HepG2 (cell line): ENCODE measurements at regions not wholly inside any gene's neighbourhood (a gene's known extent, or its start where the extent isn't known, plus 50 kb on each side); places are given as distances from the start of the nearest gene placed in this dataset.

ENCODE experiments used
- ATAC-seq: fragments of 200-7000 bp; cut with Tn5 transposase; 3 replicates; pipeline ENCODE4 v1.9.1; 2020; ENCODE audit warnings: mild to moderate bottlenecking, moderate library complexity
- BruUV-seq: library from RNA; stranded (reverse); fragments of 400-500 nt; replicated peaks from 2 replicates; lab custom pipeline; 2021; lab: Mats Ljungman, UMichigan
- CTCF ChIA-PET: fragments of 300-600 bp; formaldehyde crosslinking; extraction: SDS; loops from one replicate; lab custom pipeline; 2021; ENCODE audit warnings: low total read pairs, inconsistent platforms, low intra/inter-chr PET ratio; lab: Yijun Ruan, JAX
- POLR2A ChIA-PET: fragments of 350-600 bp; sonication (Branson Sonifier 250); formaldehyde crosslinking; loops from one replicate; lab custom pipeline; 2020; ENCODE audit warnings: antibody characterized with exemption, inconsistent platforms; lab: Yijun Ruan, JAX
- DNase-seq: peaks from one replicate; pipeline ENCODE4 v3.0.0-alpha.2; 2015; ENCODE audit warnings: low spot score
- FAIRE-seq: peaks from 3 replicates; lab custom pipeline; 2011; peaks lifted over from hg19 to GRCh38; lab: Jason Lieb, UNC
- H2AFZ ChIP-seq: one replicate; pipeline ENCODE4 v1.6.1; 2011; ENCODE audit warnings: low read length, inconsistent platforms
- H3K27ac ChIP-seq: fragments of 300-600 bp; 3 replicates; pipeline ENCODE4 v1.8.0; 2011; ENCODE audit warnings: mixed run types, mild to moderate bottlenecking, mixed read lengths, low read length, inconsistent platforms; ENCODE audit not compliant: insufficient read depth; ENCODE audit errors: extremely low read length
- H3K27me3 ChIP-seq, 2 experiments: fragments of 200-600 bp in 1 of 2; 2 replicates in 1 of 2; 3 replicates in 1 of 2; pipeline versions ENCODE4 v1.6.0 to v1.8.0; 2011; ENCODE audit warnings: low read length in 2 of 2, mild to moderate bottlenecking in 2 of 2, moderate library complexity in 2 of 2, inconsistent platforms in 1 of 2; ENCODE audit not compliant: insufficient read depth in 2 of 2, control insufficient read depth in 1 of 2
- H3K36me3 ChIP-seq, 2 experiments: fragments of 200-600 bp in 1 of 2; replicated peaks in 1 of 2; 2 replicates in 1 of 2; 3 replicates in 1 of 2; pipeline versions ENCODE4 v1.5.1 to v1.8.0; 2011; ENCODE audit warnings: low read length in 2 of 2, inconsistent platforms in 1 of 2; ENCODE audit not compliant: insufficient read depth in 2 of 2, control insufficient read depth in 1 of 2
- H3K4me1 ChIP-seq: 2 replicates; pipeline ENCODE4 v1.5.1; 2012; ENCODE audit warnings: low read length, inconsistent platforms; ENCODE audit not compliant: insufficient read depth
- H3K4me2 ChIP-seq: 2 replicates; pipeline ENCODE4 v1.6.0; 2011; ENCODE audit warnings: low read depth, low read length, inconsistent platforms
- H3K4me3 ChIP-seq, 3 experiments: fragments of 200-600 bp in 1 of 3; sonication (generic), shearing (Covaris generic) in 1 of 3; replicated peaks in 1 of 3; 2 replicates each; pipeline ENCODE4 v1.5.1; 2011 to 2016; ENCODE audit warnings: low read length in 3 of 3, inconsistent platforms in 2 of 3, low read depth in 2 of 3, mild to moderate bottlenecking in 2 of 3, control low read depth in 1 of 3, mixed read lengths in 1 of 3; ENCODE audit not compliant: insufficient read depth in 1 of 3
- H3K79me2 ChIP-seq: one replicate; pipeline ENCODE4 v1.6.1; 2011; ENCODE audit warnings: low read length, inconsistent platforms; ENCODE audit not compliant: insufficient read depth
- H3K9ac ChIP-seq: 2 replicates; pipeline ENCODE4 v1.6.0; 2011; ENCODE audit warnings: mild to moderate bottlenecking, low read depth, low read length, inconsistent platforms; ENCODE audit not compliant: insufficient read depth
- H3K9me3 ChIP-seq: 2 replicates; pipeline ENCODE4 v1.5.1; 2012; ENCODE audit warnings: mild to moderate bottlenecking, low read length
- H4K20me1 ChIP-seq: 2 replicates; pipeline ENCODE4 v1.6.0; 2011; ENCODE audit warnings: inconsistent platforms, mild to moderate bottlenecking, low read length, moderate library complexity; ENCODE audit not compliant: insufficient read depth
- DMAP1 ChIP-seq: IDR thresholded peaks from 2 replicates; pipeline ENCODE4 v1.6.1; 2016
- NFE2L1 ChIP-seq: sonication (generic); formaldehyde crosslinking; IDR thresholded peaks from 2 replicates; pipeline ENCODE4 v1.4.0; 2020; ENCODE audit warnings: missing genetic modification reagents, mild to moderate bottlenecking, borderline replicate concordance
- SOX5 ChIP-seq: IDR thresholded peaks from 2 replicates; pipeline ENCODE4 v1.6.1; 2016; ENCODE audit warnings: borderline replicate concordance
- TP53 ChIP-seq: sonication (generic); formaldehyde crosslinking; conservative IDR thresholded peaks from 2 replicates; pipeline ENCODE4 v1.4.0; 2020; ENCODE audit warnings: missing genetic modification reagents
- ZNF12 ChIP-seq: sonication (generic); formaldehyde crosslinking; IDR thresholded peaks from 2 replicates; pipeline ENCODE4 v1.5.0; 2020; ENCODE audit warnings: missing genetic modification reagents
- ZNF235 ChIP-seq: sonication (generic); formaldehyde crosslinking; IDR thresholded peaks from 2 replicates; pipeline ENCODE4 v1.8.1; 2023; ENCODE audit warnings: mild to moderate bottlenecking, missing genetic modification reagents, borderline replicate concordance
- ZNF362 ChIP-seq: sonication (generic); formaldehyde crosslinking; IDR thresholded peaks from 2 replicates; pipeline ENCODE4 v1.4.0; 2020; ENCODE audit warnings: missing genetic modification reagents, mild to moderate bottlenecking, borderline replicate concordance
- WGBS: methylation state at CpG from one replicate; pipeline ENCODE4 v1.1.6; 2017; ENCODE audit warnings: low lambda C conversion rate; 5-methylcytosine and 5-hydroxymethylcytosine counted together
- in situ Hi-C: cut with HindIII; loops from 2 replicates; pipeline ENCODE4 v1.10.0; 2017; ENCODE audit warnings: low pct_unique_long_range_greater_than_20kb; ENCODE audit not compliant: extremely low pct_ligation_motif_present
- intact Hi-C: fragments of 100-400 bp; cut with micrococcal nuclease; formaldehyde crosslinking; loops from one replicate; pipeline ENCODE4 v1.10.0; 2022; ENCODE audit not compliant: unreplicated experiment
- TF ChIP-seq, protein P1 (sequence below): sonication (generic); formaldehyde crosslinking; IDR thresholded peaks from 2 replicates; pipeline ENCODE4 v1.4.0; 2020; ENCODE audit warnings: mild to moderate bottlenecking, low read depth, missing genetic modification reagents
- TF ChIP-seq, protein P2 (sequence below): sonication (generic); formaldehyde crosslinking; IDR thresholded peaks from 2 replicates; pipeline ENCODE4 v1.4.0; 2020; ENCODE audit warnings: missing genetic modification reagents
- TF ChIP-seq, protein P3 (sequence below), 2 experiments: fragments of 450-650 bp in 1 of 2; sonication (generic) in 1 of 2; formaldehyde crosslinking; IDR thresholded peaks; 2 replicates each; pipeline versions ENCODE4 v1.5.0 to v1.8.0; 2020 to 2022; ENCODE audit warnings: mild to moderate bottlenecking in 1 of 2, missing genetic modification reagents in 1 of 2

GRCh38 chr2:185381631-185382030 is 357.0 kb upstream of the FSIP2 start:
- no peak for ATAC-seq
- no TSS peak for BruUV-seq
- intact Hi-C loops = no loop called here
- H3K27ac ChIP-seq = no peak overlapping the region
- in situ Hi-C loops = no loop called here
- H3K9ac ChIP-seq = no peak overlapping the region
- no peaks in the 10 kb centered on the region for H3K36me3 ChIP-seq
- no peak for FAIRE-seq
- TF ChIP-seq ZNF362 (CRISPR knock-in tag) (no peak), NFE2L1 (CRISPR knock-in tag) (no peak), ZNF235 (CRISPR knock-in tag) (no peak)
- TF ChIP-seq, protein P1, sequence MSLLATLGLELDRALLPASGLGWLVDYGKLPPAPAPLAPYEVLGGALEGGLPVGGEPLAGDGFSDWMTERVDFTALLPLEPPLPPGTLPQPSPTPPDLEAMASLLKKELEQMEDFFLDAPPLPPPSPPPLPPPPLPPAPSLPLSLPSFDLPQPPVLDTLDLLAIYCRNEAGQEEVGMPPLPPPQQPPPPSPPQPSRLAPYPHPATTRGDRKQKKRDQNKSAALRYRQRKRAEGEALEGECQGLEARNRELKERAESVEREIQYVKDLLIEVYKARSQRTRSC (CRISPR knock-in tag) = no peak
- H3K4me2 ChIP-seq = no peak overlapping the region
- no peaks in the 10 kb centered on the region for H4K20me1 ChIP-seq
- H3K79me2 ChIP-seq = no peaks in the 10 kb centered on the region
- H3K4me1 ChIP-seq = no peaks in the 10 kb centered on the region
- no peak for DNase-seq
- H3K27me3 ChIP-seq = no peaks in the 10 kb centered on the region
- H2AFZ ChIP-seq = no peak overlapping the region
- WGBS = 0% methylated on average over 1 of the region's 1 CpG
- no peak overlapping the region for H3K4me3 ChIP-seq
- ChIA-PET CTCF (no interaction called here), POLR2A (no interaction called here)
- H3K9me3 ChIP-seq = no peaks in the 10 kb centered on the region

GRCh38 chr2:185384822-185385560 is 353.6 kb upstream of the FSIP2 start:
- 7% methylated on average over 2 of the region's 2 CpGs for WGBS
- ChIA-PET CTCF (no interaction called here), POLR2A (no interaction called here)
- H3K4me2 ChIP-seq = no peak overlapping the region
- no peaks in the 10 kb centered on the region for H3K36me3 ChIP-seq
- ATAC-seq (no peak), DNase-seq (no peak), FAIRE-seq (no peak)
- H3K9ac ChIP-seq = no peak overlapping the region
- intact Hi-C loops (no loop called here), in situ Hi-C loops (no loop called here)
- no peaks in the 10 kb centered on the region for H3K79me2 ChIP-seq
- no peaks in the 10 kb centered on the region for H4K20me1 ChIP-seq
- H2AFZ ChIP-seq = no peak overlapping the region
- no peaks in the 10 kb centered on the region for H3K4me1 ChIP-seq
- H3K9me3 ChIP-seq = no peaks in the 10 kb centered on the region
- no TSS peak for BruUV-seq
- no peak overlapping the region for H3K4me3 ChIP-seq
- no peak overlapping the region for H3K27ac ChIP-seq
- H3K27me3 ChIP-seq = no peaks in the 10 kb centered on the region
- no peak for TF ChIP-seq SOX5 (CRISPR knock-in tag)
- TF ChIP-seq, protein P2, sequence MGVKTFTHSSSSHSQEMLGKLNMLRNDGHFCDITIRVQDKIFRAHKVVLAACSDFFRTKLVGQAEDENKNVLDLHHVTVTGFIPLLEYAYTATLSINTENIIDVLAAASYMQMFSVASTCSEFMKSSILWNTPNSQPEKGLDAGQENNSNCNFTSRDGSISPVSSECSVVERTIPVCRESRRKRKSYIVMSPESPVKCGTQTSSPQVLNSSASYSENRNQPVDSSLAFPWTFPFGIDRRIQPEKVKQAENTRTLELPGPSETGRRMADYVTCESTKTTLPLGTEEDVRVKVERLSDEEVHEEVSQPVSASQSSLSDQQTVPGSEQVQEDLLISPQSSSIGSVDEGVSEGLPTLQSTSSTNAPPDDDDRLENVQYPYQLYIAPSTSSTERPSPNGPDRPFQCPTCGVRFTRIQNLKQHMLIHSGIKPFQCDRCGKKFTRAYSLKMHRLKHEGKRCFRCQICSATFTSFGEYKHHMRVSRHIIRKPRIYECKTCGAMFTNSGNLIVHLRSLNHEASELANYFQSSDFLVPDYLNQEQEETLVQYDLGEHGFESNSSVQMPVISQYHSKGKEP = no peak
- TF ChIP-seq DMAP1 (CRISPR knock-in tag) = no peak
- TF ChIP-seq, protein P3, sequence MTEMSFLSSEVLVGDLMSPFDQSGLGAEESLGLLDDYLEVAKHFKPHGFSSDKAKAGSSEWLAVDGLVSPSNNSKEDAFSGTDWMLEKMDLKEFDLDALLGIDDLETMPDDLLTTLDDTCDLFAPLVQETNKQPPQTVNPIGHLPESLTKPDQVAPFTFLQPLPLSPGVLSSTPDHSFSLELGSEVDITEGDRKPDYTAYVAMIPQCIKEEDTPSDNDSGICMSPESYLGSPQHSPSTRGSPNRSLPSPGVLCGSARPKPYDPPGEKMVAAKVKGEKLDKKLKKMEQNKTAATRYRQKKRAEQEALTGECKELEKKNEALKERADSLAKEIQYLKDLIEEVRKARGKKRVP (CRISPR knock-in tag; IDR thresholded peaks at IDR 0.05) = peak in 1 of 2 experiments; percentile 39; a peak in 1 of 4 replicates
- TF ChIP-seq TP53 (CRISPR knock-in tag) = no peak
- TF ChIP-seq ZNF12 = no peak
